Ureter (tissue), 1 donor: ENCODE measurements at regions not wholly inside any gene's neighbourhood (a gene's known extent, or its start where the extent isn't known, plus 50 kb on each side); places are given as distances from the start of the nearest gene placed in this dataset.

Source experiments
- DNase-seq: peaks from one replicate; pipeline ENCODE4 v3.0.0-alpha.2; 2020; ENCODE audit warnings: low spot score
- donor health status: DM: yes; HTN: yes; CAD: no.

DNA sequence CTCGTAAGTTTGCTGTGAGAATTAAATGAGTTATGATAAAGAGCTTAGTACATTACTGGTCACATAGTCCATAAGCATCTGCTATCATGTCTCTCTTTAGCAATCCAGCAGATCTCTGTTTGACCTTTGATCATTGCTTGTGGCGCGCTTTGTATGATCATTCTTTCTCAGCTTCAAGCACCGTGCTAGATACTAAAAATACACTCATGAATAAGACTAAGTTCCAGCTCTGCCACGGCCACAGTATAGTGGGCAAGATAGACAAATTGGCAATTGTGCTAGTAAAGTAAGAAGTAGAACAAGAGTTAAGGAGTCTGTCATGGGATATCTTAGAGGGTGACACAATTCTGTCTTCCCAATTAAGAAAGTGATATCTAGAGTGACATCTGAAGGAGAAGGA, 75.2 kb upstream of the ADGRF1 start:
- no peak for DNase-seq

DNA sequence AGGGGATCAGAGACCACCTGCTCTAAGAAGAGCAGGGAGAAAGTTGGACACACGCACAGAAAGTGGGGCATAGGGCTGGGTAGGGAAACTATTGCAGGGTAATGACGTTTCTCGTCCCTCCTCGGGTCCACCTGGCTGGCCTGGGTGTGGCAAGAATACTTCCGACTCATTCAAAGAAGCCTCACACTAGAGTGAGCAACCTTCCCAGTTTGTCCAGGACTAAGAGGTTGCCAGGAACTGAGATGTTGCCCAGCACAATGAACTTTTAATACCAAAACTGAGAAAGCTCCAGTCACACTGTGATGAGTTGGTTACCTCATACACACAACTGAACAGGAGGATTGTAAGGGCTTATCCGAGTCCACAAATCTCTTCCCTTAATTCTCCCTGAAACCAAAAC, 74.5 kb upstream of the ADGRF1 start:
- DNase-seq, result no peak

DNA sequence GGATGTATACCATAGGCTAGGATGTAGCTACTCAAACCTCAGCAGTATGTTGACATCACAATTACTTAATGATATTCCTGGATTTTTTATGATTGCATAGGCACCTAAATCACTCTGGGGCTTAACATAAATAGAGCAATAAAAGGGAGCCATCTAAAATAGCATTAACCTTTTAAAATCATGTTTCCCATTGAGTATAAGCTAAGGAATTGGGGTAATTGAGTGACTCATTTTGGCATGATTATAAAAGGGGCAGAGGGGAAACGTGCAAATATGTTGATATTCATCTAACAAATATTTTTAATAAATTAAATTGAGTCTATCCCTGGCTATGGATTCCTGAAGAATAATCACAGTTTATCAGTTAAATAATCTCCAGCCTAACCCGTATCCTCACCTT, 74.0 kb upstream of the ADGRF1 start:
- DNase-seq, result no peak

GRCh38 chr6:47114460-47114859, 72.3 kb upstream of the ADGRF1 start:
- no peak for DNase-seq

DNA sequence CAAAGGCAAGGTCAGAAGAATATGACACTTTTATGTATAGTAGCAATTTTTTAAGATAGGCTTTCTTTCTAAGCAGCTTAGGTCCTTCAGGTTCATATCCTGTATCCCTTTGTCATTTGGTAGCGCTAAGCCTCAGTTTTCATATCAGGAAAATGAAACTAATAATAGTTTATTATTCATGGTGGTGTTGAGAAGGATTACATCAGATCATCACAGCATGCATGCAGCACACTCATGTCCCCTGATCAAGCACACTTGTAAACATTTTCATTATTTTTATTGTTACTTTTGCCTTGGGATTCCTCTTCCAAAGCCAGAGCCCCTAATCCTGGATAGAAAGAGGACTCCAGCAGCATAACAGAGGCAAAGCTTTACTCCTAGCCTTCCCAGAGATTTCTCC, 70.2 kb upstream of the ADGRF1 start:
- DNase-seq, result no peak

- no peak for DNase-seq
Measured at GRCh38 chr6:47111685-47112084, 69.6 kb upstream of the ADGRF1 start.

DNA sequence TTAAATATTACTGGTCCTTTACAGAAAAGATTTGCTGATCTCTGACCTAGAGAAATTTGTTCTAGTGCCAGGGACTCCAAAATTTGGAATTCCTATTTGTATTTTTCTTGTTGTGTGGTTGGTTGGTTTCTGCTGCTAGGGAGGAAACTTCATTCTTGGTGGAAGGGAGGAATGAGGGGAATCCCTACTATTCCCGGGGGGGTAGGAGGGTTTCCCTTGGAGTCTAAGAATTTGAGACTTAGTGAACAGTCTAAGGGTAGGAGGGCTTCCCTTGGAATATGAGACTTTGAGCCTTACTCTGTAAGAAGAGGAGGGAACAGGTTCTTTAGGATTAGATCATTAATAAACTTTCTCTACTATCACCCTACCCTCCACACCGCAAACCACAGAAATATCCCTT, 67.1 kb upstream of the ADGRF1 start:
- DNase-seq, result no peak

GRCh38 chr6:47106721-47107197, 64.6 kb upstream of the ADGRF1 start:
- no peak for DNase-seq

GRCh38 chr6:47106216-47106615, 64.1 kb upstream of the ADGRF1 start:
- no peak for DNase-seq

GRCh38 chr6:47105469-47106178, 63.5 kb upstream of the ADGRF1 start:
- no peak for DNase-seq

DNA sequence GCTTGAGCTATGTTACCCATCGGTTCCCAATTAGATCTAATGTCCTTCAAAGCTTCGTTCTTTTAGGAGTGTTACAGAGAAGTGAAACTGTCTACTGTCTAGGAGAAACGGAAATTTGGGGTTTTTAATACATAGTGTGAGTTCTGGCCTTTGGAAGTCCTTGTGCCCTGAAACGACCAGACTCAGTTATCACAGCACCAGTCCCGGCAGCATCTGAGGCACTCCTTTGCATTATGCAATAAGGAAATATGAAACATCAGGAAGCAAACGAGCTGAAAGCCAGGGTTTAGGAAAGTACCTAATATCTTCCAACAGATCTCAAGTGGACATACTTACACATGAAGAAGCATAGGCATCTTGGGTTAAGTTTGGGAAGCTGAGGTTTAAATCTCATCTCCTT, 61.8 kb upstream of the ADGRF1 start:
- DNase-seq, result no peak

GRCh38 chr6:47102331-47102730, 60.2 kb upstream of the ADGRF1 start:
- no peak for DNase-seq

DNA sequence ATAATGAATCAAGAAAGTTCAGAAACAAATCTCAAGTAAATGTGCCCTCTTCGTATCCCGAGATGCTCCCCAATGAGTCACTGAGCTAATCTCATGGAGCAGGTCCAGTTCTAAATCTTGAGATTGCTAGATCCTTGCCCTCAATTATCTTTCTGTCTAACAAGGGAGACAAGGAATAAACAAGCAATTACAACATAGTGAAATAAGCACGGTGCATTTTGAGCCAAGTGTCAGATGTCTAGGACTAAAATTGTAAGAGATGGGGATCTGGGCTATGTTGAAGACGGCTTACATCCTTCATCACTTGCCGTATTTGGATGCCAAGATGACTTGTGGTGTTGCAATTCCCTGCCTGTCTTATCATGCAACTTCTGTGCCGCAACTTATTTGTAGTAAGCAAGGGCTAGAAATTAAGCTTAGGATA, 56.5 kb upstream of the ADGRF1 start:
- no peak for DNase-seq

DNA sequence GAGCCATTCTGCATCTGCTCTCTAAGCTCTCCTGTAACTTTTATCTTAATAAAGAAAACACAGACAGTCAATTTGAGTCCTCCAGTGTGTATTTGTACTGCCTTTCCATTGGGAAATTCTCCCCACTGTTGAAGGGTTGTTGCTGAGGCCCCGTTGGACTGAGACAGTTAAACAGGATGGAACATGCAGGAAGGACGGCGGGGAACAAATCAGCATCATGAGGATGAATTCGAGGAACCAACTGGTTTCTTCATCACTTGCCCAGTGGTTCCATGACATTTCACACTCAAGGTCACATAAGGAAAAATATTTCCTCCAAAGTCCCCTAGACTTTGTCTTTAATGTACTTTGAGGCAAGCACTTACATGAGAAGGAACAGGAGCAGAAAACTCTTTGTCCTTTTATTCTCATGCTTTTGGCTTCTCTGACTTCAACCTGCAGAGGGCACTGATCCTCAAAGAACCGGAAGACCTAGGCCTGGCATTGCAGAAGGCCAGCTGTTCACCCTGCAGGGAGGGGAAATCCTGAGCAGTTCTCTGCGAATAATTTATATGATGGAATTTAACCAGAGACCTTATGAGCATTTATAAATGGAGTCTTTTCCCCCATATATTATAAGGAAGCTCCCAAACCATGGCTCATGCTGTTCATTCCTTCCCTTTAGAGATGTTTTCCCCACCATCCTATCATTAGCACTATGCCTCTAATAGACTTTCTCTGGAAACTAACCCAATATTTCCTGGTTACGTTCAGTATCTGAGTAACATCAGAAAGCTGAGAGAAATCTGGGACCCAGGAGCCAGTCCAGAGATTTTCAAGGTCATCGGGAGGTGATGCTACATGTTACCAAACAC, 55.2 kb upstream of the ADGRF1 start:
- peak; percentile 81 for DNase-seq

- DNase-seq, result no peak
Measured at GRCh38 chr6:47096211-47096895, 54.2 kb upstream of the ADGRF1 start.

GRCh38 chr6:47094241-47094925, 52.3 kb upstream of the ADGRF1 start:
- peak; percentile 69 for DNase-seq

DNA sequence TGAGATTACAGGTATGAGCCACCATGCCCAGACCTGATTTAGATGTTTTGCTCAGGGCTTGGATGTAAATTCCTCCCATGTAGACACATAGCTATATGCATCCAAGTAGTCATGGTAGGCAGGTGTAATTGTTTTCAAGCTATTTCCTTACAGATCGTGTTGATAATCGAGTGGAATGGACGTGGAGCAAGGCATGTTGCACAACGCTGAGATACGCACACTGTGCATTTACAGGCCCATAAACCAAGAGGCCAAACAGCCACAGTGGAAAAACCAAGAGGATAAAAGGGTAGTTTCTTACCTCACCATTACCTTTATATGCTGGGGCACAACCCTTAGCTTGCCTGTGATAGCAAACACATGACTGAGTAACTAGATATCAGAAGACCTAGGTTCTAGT, 51.0 kb upstream of the ADGRF1 start:
- no peak for DNase-seq

GRCh38 chr6:47091886-47092668, 49.9 kb upstream of the ADGRF1 start:
- DNase-seq, result no peak
